ENCODE measurements at regions not wholly inside any gene's neighbourhood (a gene's known extent, or its start where the extent isn't known, plus 50 kb on each side); places are given as distances from the start of the nearest gene placed in this dataset.
"Not testable (repeated sequence)": the region's sequence is repeated elsewhere in the genome, so short reads cannot be mapped to it uniquely, and the experiment has no call there.

GRCh38 chr1:81259625-81260411 lies 540.9 kb upstream of the ADGRL2 start:
- no peak for DNase-seq (ENCODE audit: low read depth)

- no peak for DNase-seq (ENCODE audit: low read depth)
Measured at GRCh38 chr1:81254560-81254959, 546.2 kb upstream of the ADGRL2 start.

DNA sequence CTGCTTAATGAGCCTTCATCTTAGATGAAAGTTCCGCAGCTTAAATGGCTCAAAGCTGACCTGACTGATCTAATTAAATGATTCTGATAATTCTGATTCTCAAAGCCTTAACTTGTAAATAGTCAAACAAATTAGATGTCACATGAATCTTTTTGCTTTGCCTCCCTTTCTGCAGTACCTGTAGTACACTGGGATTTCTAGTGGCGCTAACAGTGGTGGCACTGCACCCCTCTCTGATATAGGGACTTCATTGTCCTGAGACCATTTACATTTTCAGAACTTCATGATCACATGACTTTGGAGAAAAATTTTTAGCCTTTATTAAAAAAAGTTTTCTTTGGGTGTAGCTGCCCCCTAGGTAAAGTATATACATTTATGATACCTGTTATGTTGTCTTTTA lies 546.7 kb upstream of the ADGRL2 start:
- DNase-seq (ENCODE audit: low read depth) = no peak

DNA sequence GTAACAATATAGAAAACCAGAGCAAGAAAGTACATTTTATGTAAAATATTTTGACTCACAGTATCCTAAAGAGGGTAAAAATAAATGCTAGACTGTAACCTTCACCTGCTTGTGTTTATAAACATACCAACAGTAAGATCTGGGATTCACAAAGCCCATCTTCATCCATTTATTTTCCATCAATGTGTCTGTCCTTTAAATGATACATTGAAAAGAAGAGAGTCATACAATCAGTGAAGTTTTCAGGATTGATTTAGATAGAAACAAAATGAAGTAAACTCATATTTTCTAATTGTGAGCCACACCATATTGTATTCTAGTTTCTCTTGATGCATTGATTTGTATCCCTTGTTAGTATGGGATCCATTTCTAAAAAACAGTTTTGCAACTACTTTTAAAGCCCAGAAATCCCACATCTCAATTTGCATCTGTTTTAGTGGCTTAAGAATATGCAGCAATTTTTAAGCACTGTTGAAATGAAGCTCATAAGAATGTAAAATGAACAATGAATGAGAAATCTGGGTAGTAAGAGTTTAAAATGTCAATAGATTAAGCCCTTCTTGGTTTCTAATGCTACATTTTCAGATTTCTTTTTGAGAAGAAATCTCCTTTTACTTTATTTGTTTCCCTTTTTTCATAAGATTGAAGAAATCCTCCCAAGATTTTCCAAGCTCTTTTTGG lies 548.1 kb upstream of the ADGRL2 start:
- no peak for DNase-seq (ENCODE audit: low read depth)

DNA sequence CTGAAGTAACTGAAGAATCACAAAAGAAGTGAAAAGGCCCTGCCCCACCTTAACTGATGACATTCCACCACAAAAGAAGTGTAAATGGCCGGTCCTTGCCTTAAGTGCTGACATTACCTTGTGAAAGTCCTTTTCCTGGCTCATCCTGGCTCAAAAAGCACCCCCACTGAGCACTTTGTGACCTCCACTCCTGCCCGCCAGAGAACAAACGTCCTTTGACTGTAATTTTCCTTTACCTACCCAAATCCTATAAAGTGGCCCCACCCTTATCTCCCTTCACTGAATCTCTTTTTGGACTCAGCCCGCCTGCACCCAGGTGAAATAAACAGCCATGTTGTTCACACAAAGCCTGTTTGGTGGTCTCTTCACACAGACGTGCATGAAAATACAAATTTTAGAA lies 549.9 kb upstream of the ADGRL2 start:
- DNase-seq (ENCODE audit: low read depth) = not testable (repeated sequence)

DNA sequence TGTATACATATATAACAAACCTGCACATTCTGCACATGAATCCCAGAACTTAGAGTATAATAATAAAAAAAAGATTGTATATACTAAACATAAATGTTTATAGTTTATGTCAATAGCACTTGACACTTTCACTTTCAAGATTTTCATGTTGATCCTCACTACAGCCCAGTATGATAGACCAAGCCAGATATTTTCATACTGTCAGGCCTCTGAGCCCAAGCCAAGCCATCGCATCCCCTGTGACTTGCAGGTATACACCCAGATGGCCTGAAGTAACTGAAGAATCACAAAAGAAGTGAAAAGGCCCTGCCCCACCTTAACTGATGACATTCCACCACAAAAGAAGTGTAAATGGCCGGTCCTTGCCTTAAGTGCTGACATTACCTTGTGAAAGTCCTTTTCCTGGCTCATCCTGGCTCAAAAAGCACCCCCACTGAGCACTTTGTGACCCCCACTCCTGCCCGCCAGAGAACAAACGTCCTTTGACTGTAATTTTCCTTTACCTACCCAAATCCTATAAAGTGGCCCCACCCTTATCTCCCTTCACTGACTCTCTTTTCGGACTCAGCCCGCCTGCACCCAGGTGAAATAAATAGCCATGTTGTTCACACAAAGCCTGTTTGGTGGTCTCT lies 555.5 kb upstream of the ADGRL2 start:
- DNase-seq (ENCODE audit: low read depth) = not testable (repeated sequence)

DNA sequence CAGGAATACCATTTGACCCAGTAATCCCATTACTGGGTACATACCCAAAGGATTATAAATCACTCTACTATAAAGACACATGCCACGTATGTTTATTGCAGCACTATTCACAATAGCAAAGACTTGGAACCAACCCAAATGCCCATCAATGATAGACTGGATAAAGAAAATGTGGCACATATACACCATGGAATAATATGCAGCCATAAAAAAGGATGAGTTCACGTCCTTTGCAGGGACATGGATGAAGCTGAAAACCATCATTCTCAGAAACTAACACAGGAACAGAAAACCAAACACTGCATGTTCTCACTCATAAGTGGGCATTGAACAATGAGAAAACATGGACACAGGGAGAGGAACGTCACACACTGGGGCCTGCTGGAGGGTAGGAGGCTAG lies 556.1 kb upstream of the ADGRL2 start:
- not testable (repeated sequence) for DNase-seq (ENCODE audit: low read depth)

GRCh38 chr1:81242103-81242502 lies 558.6 kb upstream of the ADGRL2 start:
- no peak for DNase-seq (ENCODE audit: low read depth)

GRCh38 chr1:81238129-81238528 lies 562.6 kb upstream of the ADGRL2 start:
- DNase-seq (ENCODE audit: low read depth) = no peak

DNA sequence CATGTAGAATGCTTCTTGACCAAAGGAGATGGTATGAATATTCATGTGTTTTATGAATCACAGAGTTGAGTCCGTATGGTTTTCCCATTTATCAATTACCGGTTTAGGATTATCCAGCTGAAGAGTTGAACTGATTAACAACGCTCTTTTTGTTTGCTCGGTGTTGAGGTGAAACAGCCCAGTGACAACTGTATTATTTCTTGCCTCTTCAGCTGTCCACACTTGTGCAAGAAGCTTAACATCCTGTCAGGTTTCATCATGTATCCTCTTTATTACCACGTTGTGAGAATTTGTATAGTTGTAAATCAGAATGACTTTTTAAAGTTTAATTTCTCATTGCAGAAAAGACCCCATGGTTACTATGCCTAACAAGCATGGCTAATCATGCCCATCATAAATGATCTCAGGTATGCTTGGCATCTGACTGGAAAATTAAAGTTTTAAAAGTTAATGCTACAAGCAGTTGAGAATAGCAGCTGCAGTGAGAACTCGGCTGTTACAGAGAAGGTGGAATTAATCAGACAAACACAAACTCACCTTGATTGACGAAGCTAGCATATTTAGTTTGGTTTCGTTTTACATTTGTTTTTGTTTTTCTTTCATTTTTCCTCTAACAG lies 563.2 kb upstream of the ADGRL2 start:
- DNase-seq (ENCODE audit: low read depth) = no peak

GRCh38 chr1:81234237-81234636 lies 566.5 kb upstream of the ADGRL2 start:
- DNase-seq (ENCODE audit: low read depth) = no peak

DNA sequence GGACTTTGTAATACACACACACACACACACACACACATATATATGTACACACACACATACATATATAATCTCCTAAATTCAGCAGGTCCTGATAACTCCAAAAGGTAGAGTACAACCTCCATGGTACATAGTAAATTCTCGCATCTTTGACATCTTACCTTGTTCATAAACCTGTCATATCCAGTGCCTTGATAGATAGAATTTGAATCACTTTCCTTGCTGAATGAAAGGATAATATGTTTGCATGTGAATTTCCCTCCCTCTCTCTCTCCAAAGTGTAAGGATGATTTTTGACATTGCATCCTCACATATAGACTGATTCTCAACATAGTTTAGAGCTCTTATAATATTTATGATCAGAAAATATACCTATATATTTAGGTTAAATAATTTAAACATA lies 567.1 kb upstream of the ADGRL2 start:
- DNase-seq (ENCODE audit: low read depth) = no peak

- no peak for DNase-seq (ENCODE audit: low read depth)
Measured at GRCh38 chr1:81232420-81232819, 568.3 kb upstream of the ADGRL2 start.

DNA sequence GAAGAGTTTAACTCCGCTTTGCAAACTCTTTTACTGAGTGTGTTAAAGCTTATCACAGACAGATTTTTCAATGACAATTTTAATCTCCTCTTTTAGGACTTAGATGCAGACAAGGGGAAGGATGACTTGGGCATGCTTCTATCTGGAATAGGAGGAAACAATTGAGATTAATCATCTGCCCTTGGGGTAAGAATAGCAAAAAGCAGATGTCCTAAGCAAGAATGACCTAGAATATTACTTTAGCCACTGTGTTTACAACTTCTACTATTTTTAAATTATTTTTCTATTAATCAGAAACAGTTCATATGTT lies 569.0 kb upstream of the ADGRL2 start:
- DNase-seq (ENCODE audit: low read depth) = no peak

DNA sequence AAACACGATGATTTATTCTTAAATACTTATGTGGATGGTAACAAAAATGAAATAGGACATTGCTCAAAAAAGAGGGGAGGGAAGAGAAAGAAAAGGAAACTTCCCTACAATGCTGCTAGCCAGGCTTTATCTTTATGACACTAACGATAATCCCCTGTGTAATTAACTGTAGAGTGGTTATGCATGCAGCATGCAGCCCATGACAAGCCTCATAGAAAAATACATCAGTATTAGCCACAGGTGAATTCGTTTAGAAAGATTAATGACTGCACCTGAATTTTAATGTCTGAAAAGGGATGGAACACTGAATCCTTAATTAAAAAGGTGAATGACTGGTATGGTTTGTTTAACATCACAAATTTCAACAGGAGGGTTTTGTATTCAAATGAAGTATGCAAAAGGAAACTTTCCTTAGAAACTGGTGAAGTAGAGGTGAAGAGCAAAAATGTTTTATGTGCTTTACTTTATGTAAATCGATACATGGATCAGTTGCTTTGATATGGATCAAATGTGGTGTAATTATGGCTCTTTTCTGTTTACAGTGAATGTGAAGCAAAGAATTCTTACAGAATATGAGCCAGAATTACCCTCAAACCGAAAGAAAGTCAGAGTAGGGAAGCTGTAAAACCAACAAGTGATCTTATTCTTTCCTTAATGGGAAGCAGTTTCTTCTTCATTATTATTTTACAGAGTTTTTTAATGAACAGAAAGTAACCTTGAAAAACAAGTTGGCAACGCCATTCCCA lies 569.6 kb upstream of the ADGRL2 start:
- DNase-seq (ENCODE audit: low read depth) = no peak

- no peak for DNase-seq (ENCODE audit: low read depth)
Measured at GRCh38 chr1:81228926-81229325, 571.8 kb upstream of the ADGRL2 start.

- no peak for DNase-seq (ENCODE audit: low read depth)
Measured at GRCh38 chr1:81226603-81226928, 574.2 kb upstream of the ADGRL2 start.

DNA sequence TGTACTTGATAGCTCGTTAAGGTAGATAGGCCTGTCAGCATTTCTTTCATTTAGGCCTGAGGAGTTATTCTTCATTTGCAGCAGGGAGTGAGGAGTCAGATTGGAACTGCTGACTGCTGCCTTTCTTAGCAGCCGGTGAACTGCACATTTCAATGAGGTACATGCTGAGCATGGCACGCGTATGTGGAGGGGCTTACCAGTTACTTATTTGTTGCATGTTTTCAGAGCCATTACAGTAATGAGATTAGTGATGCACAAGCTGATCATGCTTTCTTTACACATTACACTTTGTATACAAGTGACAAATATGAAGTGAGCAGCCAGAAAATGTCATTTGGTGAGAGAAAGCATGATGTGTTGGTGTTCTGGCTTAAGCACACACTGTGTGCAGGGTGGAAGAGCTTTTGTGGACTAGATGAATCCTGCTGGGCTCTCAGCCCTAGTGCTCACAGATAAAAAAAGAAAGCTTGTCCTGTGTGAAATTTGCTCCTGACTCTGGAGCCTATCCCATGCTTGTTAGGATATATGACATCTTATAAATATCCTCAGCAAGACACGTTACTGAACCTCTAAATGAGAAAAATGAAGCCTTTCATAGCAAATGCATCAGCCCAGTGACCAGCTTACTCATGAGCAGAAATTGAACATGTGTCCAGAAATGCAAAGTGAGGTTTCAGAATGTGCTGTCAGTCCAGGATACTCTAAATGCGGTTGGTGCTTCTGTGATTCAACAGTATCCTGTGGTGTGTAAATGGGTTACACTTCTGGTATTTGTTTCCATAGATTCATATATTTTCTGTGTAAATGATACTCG lies 574.7 kb upstream of the ADGRL2 start:
- DNase-seq (ENCODE audit: low read depth) = no peak

DNA sequence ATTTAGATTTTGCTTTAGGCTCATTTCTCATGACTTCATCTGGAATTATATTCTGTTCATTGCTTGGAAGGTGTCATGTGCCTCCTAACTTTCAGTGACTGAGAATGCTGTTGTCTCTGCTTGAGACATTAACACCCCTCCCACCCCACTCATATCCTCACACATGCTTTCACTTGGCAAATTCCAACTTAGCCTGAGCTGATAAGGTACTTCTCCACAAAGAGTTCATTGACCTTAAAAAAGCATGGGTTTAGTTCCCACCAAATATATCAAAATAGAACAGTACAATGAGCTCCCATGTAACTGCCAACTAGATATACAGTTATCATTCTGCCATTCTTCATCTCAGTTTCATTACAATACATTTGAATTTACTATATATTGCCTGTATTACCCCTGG lies 576.5 kb upstream of the ADGRL2 start:
- no peak for DNase-seq (ENCODE audit: low read depth)

GRCh38 chr1:81221564-81221963 lies 579.2 kb upstream of the ADGRL2 start:
- no peak for DNase-seq (ENCODE audit: low read depth)

DNA sequence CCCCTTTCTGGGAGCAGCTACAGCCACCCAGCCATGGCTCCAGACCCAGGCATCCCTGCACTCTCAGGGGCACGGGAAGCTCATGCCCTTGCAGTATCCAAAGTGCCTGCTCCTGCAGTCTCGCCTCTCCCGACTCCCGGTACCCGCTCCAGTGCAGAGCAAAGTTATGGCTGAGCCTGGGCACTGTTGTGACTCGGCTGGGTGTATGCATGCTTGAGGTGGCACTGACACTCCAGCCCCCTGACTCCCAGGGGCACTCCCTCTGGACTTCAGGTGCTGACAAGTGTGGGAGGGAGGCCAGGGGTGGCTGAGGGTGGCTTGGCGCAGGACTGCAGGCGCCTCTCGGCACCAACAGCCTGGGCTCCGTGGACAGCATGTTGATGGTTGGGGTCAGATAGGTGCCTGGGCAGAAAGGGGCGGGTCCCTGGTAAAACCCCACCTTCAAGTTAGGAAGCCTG lies 580.1 kb upstream of the ADGRL2 start:
- DNase-seq (ENCODE audit: low read depth) = no peak
